ENCODE measurements at regions not wholly inside any gene's neighbourhood (a gene's known extent, or its start where the extent isn't known, plus 50 kb on each side); places are given as distances from the start of the nearest gene placed in this dataset.

DNA sequence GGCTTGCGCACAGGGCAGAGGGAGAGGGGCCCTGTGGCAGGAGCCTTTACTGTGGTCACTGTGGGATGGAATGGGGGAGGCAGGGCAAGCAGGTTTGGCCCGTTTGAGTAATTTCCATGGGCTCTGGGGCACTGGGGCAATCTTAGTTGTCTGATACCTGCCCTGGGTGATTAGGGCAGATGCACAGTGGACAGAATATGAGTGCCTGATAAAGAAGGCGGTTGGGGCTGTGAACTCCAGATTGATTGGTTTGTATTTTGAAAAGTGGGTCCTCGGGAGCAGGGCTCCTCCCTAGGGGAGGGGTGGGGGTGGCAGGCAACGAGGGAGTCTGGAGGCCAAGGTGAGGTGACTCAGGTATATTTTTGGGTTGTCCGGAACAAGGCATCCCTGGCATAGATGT, 247.5 kb downstream of the NSG2 start:
- no peak for DNase-seq

DNA sequence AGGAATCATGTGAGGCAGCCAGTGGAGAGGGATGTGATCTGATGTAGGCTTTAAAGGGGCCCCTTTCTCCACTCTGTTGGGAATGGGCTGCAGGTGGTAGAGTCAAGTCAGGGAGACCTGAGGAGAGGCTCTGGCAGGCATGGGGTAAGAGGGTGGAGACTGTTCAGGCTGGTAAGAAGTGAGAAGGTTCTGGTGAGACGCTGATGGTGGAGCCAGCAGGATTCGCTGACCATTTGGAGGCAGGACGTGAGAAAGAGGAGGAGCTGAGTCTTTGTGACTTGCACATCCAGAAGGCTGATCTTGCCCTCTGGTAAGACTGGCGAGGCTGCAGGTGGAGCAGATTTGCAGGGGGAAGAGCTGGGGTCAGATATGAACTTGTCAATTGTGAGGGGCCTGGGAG, 248.0 kb downstream of the NSG2 start:
- no peak for DNase-seq

DNA sequence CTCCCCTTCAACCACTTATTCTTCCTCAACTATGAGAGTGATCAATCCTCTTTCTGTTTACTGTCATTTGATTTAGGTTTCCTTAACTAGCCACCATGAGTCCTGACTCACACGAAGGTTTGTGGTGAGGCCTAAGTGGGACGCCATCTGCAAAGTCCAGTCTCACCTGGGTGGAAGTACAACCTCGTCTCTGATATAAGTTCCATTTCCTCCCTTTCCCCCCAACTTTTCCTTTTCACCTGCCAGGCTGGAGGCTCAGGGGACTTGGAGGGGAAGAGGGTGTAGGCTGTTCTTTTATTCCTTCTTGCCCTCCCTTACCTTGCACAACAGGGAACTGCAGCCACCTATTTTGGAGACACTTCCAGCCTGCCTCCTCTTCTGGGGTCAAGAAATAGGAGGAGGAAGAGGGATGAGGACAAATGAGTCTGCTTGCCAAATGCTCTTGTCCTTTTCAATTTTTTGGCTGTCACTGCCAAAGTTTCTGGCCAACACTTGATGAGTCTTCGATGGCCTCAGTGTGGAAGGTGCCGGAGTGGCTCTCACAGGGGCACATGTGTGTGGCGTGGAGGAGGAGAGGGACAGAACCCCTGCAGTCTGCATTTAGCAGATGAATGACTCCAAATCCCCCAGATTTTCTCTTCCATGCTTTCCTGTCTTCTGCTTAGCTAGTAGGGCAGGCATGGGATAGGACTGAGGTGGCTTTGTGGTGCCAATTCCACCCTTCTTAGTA, 249.6 kb downstream of the NSG2 start:
- DNase-seq: no peak

DNA sequence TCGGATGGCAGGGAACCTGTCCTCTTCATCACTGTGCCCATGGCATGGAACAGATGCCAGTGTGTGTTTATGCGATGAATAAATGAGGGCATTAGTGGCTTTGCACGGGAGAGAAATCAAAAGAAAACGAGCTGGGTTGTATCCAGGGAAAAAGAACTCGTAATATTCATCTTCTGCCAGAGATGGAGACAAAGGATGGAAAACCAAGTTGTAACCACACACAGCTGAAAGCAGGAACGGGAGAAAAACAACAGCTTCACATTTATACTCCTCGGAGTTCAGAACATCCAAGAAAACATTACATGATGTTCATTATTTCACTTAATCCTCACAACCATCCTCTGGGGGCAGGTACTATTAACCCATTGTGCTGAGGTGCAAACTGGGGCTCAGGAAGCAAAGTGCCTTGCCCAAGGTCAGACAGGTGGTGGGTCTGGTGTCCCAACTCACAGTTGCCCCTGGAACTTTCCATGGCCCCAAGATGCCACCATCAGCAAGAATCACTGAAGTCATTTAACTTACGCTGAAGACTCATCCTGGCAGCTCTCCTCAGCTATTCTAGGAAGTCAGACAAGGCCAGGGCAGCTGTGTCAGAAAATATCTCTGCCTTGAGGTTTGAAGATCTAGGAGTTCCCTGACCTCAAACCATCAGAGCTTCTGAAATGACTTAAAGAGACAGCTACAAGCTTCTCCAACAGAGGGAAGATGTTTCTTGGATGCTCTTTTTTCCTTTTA, 250.4 kb downstream of the NSG2 start:
- DNase-seq: no peak

DNA sequence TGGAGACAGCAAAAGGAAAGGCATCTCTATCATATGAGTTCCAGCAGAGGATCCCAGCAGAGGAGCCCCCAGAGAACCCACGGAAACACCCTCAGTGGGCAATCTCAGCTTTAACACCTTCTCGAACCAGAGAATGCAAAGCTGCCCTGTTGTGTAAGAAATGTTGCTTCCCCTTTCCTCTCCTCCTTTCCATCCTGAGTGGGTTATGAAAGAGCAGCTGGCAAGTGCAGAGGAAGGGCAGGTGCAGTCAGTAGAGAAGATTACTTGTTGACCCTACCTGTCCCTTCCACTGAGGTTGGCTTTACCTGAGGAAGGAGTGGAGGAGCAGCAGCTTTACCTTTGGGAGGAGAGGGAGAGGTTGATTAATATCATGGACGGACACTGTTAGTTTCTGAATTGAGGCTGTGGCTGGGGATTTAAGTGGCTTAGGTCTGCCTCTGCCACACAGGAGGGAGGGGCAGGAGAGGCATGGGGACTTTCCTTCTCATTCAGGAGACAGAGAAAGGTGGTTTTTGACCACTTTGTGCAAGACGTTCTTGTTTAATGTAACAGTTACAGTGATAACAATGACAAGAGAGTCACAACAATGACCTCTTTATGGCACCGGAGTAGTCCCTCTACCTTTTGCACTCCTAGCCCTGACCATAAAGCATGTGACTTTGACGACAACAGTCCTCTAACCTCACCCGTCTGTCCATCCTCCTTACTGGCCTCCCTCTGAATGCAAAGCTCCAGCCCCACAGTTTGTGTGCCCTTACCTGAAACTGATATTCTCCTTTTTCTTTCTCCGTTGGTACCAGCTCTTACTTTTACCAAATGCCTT, 254.8 kb downstream of the NSG2 start:
- DNase-seq: no peak

DNA sequence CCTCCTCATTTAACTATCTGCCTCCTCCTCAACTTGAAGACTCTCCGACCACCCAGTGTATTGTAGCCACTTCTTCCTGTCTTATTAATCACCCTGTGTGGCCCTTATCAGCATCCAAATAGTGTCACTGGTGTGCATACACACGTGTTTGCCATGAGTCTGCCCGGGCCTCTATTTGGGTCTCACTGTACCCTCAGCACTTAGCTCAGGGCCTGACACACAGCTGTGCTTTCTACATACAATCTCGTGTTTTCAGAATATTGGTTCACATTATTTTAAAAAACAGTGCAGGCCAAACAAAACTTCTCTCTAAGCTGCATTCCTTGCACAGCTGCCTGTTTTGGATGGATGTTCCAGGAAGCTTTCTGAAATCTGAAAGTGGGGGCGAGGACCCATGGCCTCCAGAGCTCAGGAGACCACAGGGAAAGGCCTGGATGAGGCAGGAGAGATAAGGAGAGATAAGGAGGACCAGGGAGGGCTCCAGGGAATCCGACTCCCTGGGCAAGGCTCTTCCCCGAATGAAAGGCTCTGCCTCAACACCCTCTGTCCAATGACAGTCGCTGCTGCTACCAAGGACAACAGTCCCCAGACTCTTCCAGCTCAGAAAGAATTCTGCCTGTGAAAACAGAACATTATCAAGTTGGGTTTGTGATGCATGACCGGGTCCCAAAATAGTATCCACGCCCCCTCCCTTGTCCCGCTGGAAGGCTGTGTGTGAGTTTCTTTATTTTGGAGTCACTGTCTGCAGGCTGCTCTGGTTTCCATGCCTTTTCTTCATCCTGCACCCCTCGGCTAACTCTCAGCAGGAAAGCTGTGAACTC, 255.6 kb downstream of the NSG2 start:
- DNase-seq: no peak

DNA sequence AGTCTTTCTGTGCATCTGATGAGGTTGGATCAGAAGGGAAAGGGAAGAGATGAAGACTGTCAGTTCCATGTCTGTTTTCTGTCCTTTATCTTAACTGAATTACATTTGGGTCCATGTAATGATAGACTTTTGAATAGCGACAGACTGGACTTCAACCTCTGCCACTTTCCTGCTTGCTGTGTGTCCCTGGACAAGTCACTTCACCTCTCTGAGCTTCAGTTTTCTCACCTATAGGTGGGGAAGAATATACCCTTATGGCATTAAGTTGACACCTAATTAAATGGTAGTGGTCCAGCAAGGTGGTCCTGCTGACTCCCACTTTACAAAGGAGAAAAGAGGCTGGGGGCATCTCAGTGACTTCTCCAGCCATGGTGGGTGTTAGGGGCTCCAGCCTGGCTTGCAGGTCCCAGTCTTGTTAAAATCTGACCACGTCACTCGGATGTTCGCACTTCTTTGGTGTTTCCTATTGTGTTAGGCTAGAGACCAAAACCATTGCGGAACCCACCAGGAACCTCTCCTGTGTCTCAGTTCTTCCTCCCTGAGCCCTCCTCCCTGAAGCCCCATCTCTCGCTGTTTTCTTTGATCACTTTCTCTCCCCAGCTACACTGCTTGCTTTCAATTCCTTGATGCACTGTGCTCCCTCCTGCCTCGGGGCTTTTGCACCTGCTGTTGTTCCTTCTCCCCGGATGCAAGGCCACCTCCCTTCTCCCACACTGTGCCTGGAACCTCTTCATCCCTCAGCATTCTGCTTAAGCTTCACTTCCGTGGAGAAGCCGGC, 256.5 kb downstream of the NSG2 start:
- no peak for DNase-seq

DNA sequence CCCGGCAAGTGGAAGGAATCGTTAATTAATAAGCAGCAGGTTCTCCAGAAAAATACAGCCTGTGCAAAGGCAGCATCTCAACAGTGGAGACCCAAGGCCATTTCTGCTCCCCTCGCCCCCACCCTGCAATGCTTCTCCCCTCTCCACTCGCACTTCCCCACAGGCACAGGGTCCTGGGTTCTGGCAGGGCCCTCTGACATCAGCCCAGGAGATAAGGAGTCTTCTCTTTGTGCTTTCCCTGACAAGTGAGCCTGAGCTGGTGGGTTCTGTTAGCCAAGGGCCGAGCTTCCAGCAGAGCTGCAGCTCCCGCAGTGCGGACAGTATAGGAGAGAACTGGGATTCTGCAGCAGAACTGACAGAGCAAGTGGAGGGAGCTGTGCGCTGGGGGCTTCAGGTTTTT, 257.5 kb downstream of the NSG2 start:
- DNase-seq: no peak

DNA sequence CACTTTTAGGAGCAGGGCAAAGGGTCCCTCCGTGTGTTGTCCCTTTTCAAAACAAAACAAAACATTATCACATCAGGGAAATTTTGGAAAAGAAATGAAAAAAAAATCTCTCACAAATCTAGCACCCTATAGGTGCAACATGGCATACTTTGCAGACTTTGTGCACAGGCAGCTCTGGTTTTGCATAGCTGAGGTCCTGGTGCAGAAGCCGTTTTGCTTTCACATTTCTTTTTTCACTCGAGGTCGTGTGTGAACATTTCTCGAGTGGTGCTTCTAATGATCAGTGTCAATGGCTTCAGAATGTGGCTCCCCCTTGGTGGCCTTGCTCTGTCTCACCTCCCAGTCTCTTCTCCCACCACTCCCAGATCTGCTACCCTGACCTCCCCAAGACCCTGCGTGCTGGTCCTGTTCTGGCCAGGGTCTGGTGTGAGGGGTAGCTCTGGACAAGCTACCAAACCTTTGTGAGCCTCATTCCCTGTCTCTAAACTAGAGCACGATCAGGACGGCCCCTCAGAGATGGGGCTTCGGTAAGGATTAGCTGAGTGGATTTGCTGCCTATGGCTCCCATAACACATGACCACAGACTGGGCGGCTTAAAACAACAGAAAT, 258.0 kb downstream of the NSG2 start:
- no peak for DNase-seq

DNA sequence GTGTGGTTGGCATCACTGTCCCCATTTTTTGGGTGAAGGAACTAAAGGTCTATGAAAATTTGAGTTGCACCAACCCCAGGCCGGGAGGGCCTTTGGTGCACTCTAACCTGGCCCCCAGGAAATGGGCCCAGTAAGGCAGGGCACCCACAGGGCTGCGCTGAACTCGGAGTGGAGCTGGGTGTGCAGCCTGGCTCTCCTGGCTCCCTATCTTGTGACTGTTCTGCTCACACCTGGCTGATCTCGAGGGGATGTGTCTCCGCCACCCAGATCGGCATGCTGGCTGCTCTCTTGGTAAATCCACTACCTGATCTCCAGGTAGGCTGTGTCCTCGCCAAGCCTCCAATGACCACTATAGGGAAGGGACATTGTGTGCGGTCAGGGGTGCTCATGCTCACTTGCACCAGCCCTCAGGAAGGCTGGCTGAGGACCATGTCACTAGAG, 259.8 kb downstream of the NSG2 start:
- DNase-seq: no peak

DNA sequence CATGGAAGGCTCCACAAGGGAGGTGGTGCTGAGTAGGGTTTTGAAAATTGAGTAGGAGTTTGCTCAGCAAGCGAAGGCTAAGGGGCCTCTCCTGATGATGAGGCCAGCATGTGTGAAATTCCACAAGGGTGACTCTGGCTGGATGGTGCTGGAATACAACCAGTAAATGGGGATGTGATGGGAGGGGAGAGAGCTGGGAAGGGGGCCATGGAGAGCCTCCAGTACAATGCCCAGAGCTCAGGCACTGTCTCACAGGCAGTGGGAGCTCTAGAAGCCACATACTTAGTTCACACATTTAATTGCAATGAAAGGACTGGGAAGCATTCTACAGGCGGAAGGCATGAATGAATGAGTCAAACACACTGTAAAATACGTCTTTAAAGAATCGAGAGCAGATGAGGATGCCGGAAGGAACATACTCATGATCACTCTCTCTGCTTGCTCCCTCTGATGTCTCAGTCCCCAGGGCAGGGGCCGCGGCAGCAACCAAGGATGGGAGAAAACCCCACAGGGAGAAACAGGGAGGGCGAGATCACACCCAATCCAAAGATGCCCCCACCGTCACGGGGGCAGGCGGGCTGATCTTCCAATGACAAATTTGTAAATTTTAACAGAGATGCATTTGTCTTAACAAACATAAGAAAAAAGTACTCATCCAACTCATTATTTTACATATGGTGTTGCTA, 261.0 kb downstream of the NSG2 start:
- no peak for DNase-seq

DNA sequence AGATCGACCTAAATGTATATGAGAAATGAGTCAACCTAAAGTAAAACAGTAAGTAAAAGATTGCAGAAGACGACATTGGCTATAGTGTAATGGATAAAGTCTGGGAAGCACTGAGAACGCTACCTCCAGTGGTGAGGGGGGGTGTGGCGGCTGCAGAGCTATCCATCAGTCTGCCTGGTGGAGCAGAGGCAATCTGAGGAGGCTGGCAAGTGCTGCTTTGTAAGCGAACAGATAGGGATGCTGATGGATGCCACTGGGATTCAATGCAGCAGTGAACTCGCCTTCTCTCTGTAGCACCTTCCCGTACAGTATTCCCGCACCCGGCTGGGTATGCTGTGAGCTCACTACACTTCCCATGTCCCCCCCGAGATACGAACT, 261.5 kb downstream of the NSG2 start:
- no peak for DNase-seq

DNA sequence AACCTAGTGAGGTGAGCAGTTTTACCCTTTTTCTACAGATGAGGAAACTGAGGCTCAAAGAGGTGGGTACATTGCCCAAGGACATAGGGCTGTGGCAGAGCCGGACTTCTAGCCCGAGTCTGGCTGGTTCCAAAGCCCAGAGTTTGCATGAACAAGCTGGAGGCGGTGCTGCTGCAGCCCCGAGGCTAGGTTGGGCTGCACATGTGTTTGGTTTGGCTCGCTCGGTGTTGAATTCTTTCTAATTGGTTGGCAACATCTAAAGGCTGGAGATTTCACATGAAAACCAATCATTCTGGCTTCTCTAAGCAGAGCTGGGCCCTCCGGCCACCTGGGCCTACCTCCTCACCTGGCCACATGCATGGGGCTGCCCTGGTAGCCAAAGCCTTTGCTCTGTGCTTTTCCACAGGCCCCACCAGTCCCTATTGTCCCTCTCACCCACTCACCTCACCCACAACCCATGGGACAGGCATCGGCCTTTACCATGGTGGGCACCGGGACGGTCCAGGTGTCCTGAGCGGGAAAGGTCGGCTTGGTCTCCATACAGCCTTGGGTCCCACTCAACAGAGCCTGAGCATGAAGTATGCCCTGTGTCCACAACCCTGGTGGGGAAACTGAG, 262.3 kb downstream of the NSG2 start:
- no peak for DNase-seq

DNA sequence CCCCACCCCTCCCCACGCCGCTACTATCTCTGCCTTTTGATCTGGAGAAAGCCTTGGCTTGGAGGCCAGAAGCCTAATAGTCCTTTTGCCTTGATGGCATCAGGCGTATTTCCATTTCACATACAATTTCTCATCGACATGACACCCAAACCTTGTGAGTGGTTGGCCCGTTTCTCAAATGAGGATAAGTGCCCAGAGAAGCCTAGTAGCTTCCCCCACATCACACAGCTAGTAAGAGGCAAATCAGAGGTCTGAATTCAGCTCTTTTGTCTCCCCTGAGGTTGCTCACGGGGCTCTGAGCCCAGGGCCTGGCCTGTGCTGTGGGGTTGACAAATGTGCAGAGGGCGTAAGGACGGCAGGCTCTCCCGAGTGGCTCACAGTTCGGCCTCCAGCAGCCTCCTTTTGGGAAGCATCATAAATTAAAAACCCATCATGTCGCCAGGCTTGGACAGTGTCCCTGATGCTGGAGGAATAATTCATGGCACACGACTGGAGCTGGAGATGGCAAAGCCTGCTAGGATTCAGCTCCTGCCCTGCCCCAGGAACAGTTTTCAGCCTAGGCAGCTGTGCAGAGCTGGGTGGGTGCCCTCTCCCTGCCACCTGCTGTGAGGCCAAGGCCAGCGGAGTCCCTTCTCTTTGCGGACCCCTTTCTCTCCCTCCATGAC, 263.8 kb downstream of the NSG2 start:
- no peak for DNase-seq

DNA sequence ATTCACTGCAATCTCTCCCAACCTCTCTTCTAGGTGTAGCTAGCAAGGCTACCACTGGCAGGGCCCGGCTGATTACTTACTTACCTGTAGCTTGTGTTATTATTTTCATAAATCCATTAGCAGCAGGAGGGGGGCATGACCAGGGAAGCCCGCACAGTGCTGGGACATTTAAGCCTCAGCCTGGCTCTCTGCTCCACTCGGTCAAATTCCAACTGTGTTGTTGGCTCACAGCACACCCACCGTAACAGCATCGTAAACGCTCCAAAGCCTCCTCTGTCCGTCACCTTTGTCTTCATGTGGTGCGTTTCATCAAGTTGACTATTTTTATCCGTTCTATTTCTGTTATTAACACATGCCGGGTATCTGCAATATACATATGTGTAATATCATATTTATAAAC, 264.7 kb downstream of the NSG2 start:
- no peak for DNase-seq

DNA sequence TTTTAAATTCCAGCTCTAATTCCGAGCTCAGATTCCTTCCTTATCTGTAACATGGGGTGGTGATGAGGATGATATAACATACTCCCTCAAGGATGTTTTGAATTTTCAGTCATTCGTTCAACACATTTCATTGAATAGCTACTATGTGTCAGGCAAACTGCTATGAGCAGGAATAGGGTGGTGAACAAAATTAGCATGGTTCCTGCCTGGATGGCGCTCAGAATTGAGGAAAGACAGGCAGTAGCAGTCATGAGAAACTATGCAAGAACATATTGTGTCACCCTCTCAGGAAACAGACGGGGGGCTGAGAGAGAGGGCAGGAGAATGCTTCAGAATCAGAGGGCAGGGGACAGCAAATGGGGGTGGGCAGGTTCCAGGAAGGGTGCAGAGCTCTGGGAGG, 265.2 kb downstream of the NSG2 start:
- no peak for DNase-seq

DNA sequence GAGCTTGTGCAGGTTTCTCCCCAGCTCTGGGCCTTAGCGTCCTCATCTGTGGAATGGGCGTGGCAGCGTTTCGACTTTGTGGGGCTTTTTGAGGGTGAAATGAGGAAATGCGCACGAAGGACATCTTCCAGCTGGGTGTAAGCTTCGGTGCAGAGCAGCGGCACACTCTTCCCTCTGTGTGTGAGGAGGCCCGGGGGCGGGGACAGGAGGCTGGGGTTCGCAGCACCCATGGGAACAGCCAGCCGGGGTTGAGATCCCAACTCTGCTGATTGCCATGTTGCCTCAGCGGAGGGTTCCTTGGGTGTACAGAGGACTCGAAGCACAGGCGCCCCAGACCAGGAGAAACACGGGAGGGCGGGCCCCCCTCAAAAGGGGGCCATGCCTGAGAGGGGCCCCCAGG, 265.6 kb downstream of the NSG2 start:
- no peak for DNase-seq

DNA sequence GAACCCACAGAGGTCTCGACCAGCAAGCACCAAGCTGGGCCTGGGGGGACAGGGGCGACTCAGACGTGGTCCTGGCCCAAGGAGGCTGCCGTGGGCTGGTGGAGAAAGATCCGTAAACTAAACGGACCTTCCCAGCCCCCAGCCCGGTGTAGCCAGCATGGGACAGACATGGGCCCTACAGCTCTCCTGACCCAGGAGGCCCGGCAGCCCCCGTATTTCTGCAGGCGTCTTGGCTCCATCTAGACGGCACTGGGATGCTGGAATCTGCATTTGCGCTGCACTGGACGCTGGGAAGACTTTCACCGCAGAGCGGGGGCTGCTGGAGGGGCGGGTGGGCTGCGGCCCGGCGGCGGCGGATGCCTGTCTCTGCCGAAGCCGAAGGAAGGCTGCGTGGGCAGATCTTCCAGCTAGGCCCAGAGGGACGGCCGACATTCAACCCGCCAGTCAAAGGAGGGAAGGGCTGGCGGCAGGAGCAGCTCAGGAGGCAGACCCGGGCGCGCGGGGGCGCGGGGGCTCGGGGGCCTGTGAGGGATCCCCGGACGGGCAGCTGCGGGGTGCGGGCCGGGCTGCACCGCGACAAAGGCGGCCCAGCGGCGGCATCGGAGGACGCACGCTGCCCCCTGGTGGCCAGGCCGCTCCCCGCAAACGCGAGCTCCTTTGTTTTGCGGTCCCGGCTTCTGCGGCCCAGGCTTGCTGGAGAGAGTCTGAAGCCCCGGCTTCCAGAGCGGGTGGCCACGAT, 266.2 kb downstream of the NSG2 start:
- DNase-seq: peak; percentile 84

DNA sequence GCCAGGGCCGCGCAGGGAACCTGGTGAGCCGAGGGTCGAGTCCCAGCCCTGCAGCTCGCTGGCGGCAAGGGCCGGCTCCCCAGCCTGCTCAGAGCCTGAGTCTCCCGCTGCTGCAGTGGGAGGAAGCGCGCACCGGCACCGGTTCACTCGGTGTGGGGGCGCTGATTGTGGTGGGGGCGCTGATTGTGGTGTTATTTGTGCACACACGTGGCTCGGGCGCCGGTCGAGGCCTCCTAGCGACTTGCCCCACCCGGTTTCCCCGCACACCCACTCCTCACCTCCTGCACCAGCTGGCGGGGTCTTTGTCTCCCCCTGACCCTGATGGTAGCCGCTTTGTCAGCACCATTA, 266.7 kb downstream of the NSG2 start:
- DNase-seq: no peak
